RWPE2 (cell line): ENCODE measurements at regions not wholly inside any gene's neighbourhood (a gene's known extent, or its start where the extent isn't known, plus 50 kb on each side); places are given as distances from the start of the nearest gene placed in this dataset.

ENCODE experiments used
- ATAC-seq: fragments of 200-7000 bp; cut with Tn5 transposase; 3 replicates; pipeline ENCODE4 v1.9.1; 2021; ENCODE audit warnings: low read depth
- DNase-seq: peaks from one replicate; pipeline ENCODE4 v3.0.0-alpha.2; 2020; ENCODE audit warnings: low spot score
- H3K27ac ChIP-seq: fragments of 450-650 bp; 2 replicates; pipeline ENCODE4 v1.5.1; 2017; ENCODE audit warnings: mild to moderate bottlenecking; ENCODE audit not compliant: poor library complexity, severe bottlenecking
- H3K27me3 ChIP-seq: fragments of 250-450 bp; sonication (Bioruptor Pico); 2 replicates; pipeline ENCODE4 v1.5.1; 2021; ENCODE audit warnings: mild to moderate bottlenecking, moderate library complexity; ENCODE audit not compliant: insufficient read depth, poor library complexity, severe bottlenecking
- H3K36me3 ChIP-seq: fragments of 250-450 bp; sonication (Bioruptor Pico); 2 replicates; pipeline ENCODE4 v1.5.1; 2020; ENCODE audit warnings: low read depth, mild to moderate bottlenecking, moderate library complexity
- H3K4me1 ChIP-seq: fragments of 250-450 bp; sonication (Bioruptor Pico); 2 replicates; pipeline ENCODE4 v1.5.1; 2021; ENCODE audit warnings: mild to moderate bottlenecking, moderate library complexity; ENCODE audit not compliant: insufficient read depth, poor library complexity, severe bottlenecking
- H3K4me3 ChIP-seq: fragments of 250-450 bp; sonication (Bioruptor Pico); 2 replicates; pipeline ENCODE4 v1.5.1; 2021; ENCODE audit warnings: mild to moderate bottlenecking, moderate library complexity; ENCODE audit not compliant: severe bottlenecking
- H3K9me3 ChIP-seq: fragments of 250-450 bp; sonication (Bioruptor Pico); 2 replicates; pipeline ENCODE4 v1.5.1; 2021; ENCODE audit warnings: mild to moderate bottlenecking, moderate library complexity; ENCODE audit not compliant: severe bottlenecking
- CTCF ChIP-seq: fragments of 450-650 bp; IDR thresholded peaks from one replicate; pipeline ENCODE4 v1.5.1; 2017; ENCODE audit warnings: mild to moderate bottlenecking, moderate library complexity; ENCODE audit not compliant: poor library complexity, severe bottlenecking

- DNase-seq: no peak
- Histone ChIP-seq H3K9me3 (no peaks in the 10 kb centered on the region), H3K4me1 (no peaks in the 10 kb centered on the region)
Measured at GRCh38 chr18:66124394-66124793, 373.6 kb downstream of the CDH7 start.

GRCh38 chr18:66119347-66119746, 368.5 kb downstream of the CDH7 start:
- no peak overlapping the region for H3K27ac ChIP-seq
- no peaks in the 10 kb centered on the region for H3K4me1 ChIP-seq
- no peak for TF ChIP-seq CTCF
- H3K9me3 ChIP-seq: no peaks in the 10 kb centered on the region
- DNase-seq (no peak), ATAC-seq (no peak)
- H3K4me3 ChIP-seq: no peak overlapping the region
- H3K27me3 ChIP-seq: no peaks in the 10 kb centered on the region
- H3K36me3 ChIP-seq: no peaks in the 10 kb centered on the region

More at GRCh38 chr18:66124394-66124793, 373.6 kb downstream of the CDH7 start:
- no peaks in the 10 kb centered on the region for H3K36me3 ChIP-seq
- H3K4me3 ChIP-seq: no peak overlapping the region
- no peaks in the 10 kb centered on the region for H3K27me3 ChIP-seq
- no peak for ATAC-seq
- peak; percentile 30 for TF ChIP-seq CTCF
- H3K27ac ChIP-seq: no peak overlapping the region

- Histone ChIP-seq H3K27ac (no peak overlapping the region), H3K4me3 (no peak overlapping the region), H3K4me1 (no peaks in the 10 kb centered on the region), H3K27me3 (no peaks in the 10 kb centered on the region), H3K9me3 (no peaks in the 10 kb centered on the region), H3K36me3 (no peaks in the 10 kb centered on the region)
- no peak for TF ChIP-seq CTCF
- ATAC-seq (no peak), DNase-seq (no peak)
Measured at GRCh38 chr18:66111018-66111417, 360.2 kb downstream of the CDH7 start.

- H3K4me1 ChIP-seq: no peaks in the 10 kb centered on the region
- H3K9me3 ChIP-seq: no peaks in the 10 kb centered on the region
- H3K4me3 ChIP-seq: no peak overlapping the region
- DNase-seq (no peak), ATAC-seq (no peak)
- no peak overlapping the region for H3K27ac ChIP-seq
- no peaks in the 10 kb centered on the region for H3K36me3 ChIP-seq
- no peaks in the 10 kb centered on the region for H3K27me3 ChIP-seq
- no peak for TF ChIP-seq CTCF
Measured at GRCh38 chr18:66110607-66111006, 359.8 kb downstream of the CDH7 start.

GRCh38 chr18:66109981-66110380, 359.2 kb downstream of the CDH7 start:
- Histone ChIP-seq H3K36me3 (no peaks in the 10 kb centered on the region), H3K27me3 (no peaks in the 10 kb centered on the region), H3K4me1 (no peaks in the 10 kb centered on the region), H3K4me3 (no peak overlapping the region), H3K9me3 (no peaks in the 10 kb centered on the region), H3K27ac (no peak overlapping the region)
- no peak for ATAC-seq
- no peak for DNase-seq
- TF ChIP-seq CTCF: no peak
